ENCODE measurements at regions not wholly inside any gene's neighbourhood (a gene's known extent, or its start where the extent isn't known, plus 50 kb on each side); places are given as distances from the start of the nearest gene placed in this dataset.
A peak's percentile ranks its signal among the peaks of the same experiment; 100 is the strongest.

GRCh38 chr6:133724726-133725125 lies 164.2 kb upstream of the TCF21 start:
- no peak for DNase-seq (ENCODE audit: low read depth)
- TF ChIP-seq, protein P1, sequence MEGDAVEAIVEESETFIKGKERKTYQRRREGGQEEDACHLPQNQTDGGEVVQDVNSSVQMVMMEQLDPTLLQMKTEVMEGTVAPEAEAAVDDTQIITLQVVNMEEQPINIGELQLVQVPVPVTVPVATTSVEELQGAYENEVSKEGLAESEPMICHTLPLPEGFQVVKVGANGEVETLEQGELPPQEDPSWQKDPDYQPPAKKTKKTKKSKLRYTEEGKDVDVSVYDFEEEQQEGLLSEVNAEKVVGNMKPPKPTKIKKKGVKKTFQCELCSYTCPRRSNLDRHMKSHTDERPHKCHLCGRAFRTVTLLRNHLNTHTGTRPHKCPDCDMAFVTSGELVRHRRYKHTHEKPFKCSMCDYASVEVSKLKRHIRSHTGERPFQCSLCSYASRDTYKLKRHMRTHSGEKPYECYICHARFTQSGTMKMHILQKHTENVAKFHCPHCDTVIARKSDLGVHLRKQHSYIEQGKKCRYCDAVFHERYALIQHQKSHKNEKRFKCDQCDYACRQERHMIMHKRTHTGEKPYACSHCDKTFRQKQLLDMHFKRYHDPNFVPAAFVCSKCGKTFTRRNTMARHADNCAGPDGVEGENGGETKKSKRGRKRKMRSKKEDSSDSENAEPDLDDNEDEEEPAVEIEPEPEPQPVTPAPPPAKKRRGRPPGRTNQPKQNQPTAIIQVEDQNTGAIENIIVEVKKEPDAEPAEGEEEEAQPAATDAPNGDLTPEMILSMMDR (IDR thresholded peaks at IDR 0.05; ENCODE audit: insufficient read depth, low read length, poor library complexity, severe bottlenecking), result no peak
- no peak overlapping the region for H3K4me3 ChIP-seq (ENCODE audit: low read depth, low read length)
- no peaks in the 10 kb centered on the region for H3K27me3 ChIP-seq (ENCODE audit: control insufficient read depth, insufficient read depth, low read length)
- no peaks in the 10 kb centered on the region for H3K36me3 ChIP-seq (ENCODE audit: control insufficient read depth, insufficient read depth, low read length)

GRCh38 chr6:133726188-133726587 lies 162.7 kb upstream of the TCF21 start:
- TF ChIP-seq, protein P1 (IDR thresholded peaks at IDR 0.05; ENCODE audit: insufficient read depth, low read length, poor library complexity, severe bottlenecking), result no peak
- Histone ChIP-seq H3K27me3 (ENCODE audit: control insufficient read depth, insufficient read depth, low read length) (no peaks in the 10 kb centered on the region), H3K4me3 (ENCODE audit: low read depth, low read length) (no peak overlapping the region), H3K36me3 (ENCODE audit: control insufficient read depth, insufficient read depth, low read length) (no peaks in the 10 kb centered on the region)
- DNase-seq (ENCODE audit: low read depth), result no peak

GRCh38 chr6:133730881-133731280 lies 158.0 kb upstream of the TCF21 start:
- H3K27me3 ChIP-seq (ENCODE audit: control insufficient read depth, insufficient read depth, low read length), result no peaks in the 10 kb centered on the region
- no peaks in the 10 kb centered on the region for H3K36me3 ChIP-seq (ENCODE audit: control insufficient read depth, insufficient read depth, low read length)
- TF ChIP-seq, protein P1 (IDR thresholded peaks at IDR 0.05; ENCODE audit: insufficient read depth, low read length, poor library complexity, severe bottlenecking), result no peak
- DNase-seq (ENCODE audit: low read depth), result no peak
- H3K4me3 ChIP-seq (ENCODE audit: low read depth, low read length), result no peak overlapping the region

GRCh38 chr6:133740218-133740617 lies 148.7 kb upstream of the TCF21 start:
- no peak for DNase-seq (ENCODE audit: low read depth)
- TF ChIP-seq, protein P1 (IDR thresholded peaks at IDR 0.05; ENCODE audit: insufficient read depth, low read length, poor library complexity, severe bottlenecking), result no peak
- Histone ChIP-seq H3K36me3 (ENCODE audit: control insufficient read depth, insufficient read depth, low read length) (no peaks in the 10 kb centered on the region), H3K4me3 (ENCODE audit: low read depth, low read length) (no peak overlapping the region), H3K27me3 (ENCODE audit: control insufficient read depth, insufficient read depth, low read length) (no peaks in the 10 kb centered on the region)

DNA sequence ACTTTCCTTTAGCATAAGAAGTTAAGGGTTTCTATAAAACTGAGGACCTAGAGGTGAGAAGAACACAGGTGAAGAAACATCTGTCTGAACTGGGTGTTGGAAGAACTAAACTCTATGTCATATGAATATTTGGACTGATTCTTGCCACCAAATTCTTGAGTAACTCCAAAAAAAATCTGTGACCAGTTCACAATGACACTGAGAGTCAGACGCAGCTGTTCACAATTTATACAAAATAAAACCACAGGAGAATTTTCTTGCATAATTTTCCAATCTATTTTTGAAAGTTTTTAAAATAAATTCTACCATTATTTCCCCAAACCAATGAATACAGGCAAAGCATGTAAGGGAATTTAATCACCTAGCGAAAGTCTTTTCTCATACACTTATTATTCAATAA lies 148.1 kb upstream of the TCF21 start:
- Histone ChIP-seq H3K4me3 (ENCODE audit: low read depth, low read length) (no peak overlapping the region), H3K27me3 (ENCODE audit: control insufficient read depth, insufficient read depth, low read length) (no peaks in the 10 kb centered on the region), H3K36me3 (ENCODE audit: control insufficient read depth, insufficient read depth, low read length) (no peaks in the 10 kb centered on the region)
- TF ChIP-seq, protein P1 (IDR thresholded peaks at IDR 0.05; ENCODE audit: insufficient read depth, low read length, poor library complexity, severe bottlenecking), result no peak
- DNase-seq (ENCODE audit: low read depth), result no peak

DNA sequence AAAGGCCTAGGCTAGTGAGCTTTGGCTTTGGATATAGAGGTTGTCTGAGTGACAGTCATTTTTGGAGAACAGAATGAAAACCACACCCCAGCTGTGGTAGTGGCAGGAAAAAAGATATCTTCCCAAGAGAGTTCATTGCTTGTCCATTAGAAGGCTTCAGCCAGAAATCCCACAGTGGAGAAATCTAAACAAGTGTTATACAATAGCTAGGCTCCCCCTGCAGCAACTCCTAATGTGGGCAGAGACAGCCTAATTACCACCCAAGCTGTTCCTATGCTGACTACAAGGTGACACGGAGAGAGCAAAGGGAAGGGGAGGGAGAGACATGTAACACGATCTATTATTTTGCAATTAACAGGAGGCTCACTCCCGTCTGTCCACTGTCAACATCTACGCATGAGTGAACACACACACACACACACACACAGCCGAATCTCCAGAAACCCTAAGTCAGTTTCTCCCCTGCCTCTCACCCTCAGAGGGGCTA lies 147.5 kb upstream of the TCF21 start:
- TF ChIP-seq, protein P1 (IDR thresholded peaks at IDR 0.05; ENCODE audit: insufficient read depth, low read length, poor library complexity, severe bottlenecking), result no peak
- no peak overlapping the region for H3K4me3 ChIP-seq (ENCODE audit: low read depth, low read length)
- peak; percentile 37 for DNase-seq (ENCODE audit: low read depth)
- no peaks in the 10 kb centered on the region for H3K36me3 ChIP-seq (ENCODE audit: control insufficient read depth, insufficient read depth, low read length)
- no peaks in the 10 kb centered on the region for H3K27me3 ChIP-seq (ENCODE audit: control insufficient read depth, insufficient read depth, low read length)

All from kidney epithelial cell (primary cell).